ENCODE measurements at regions not wholly inside any gene's neighbourhood (a gene's known extent, or its start where the extent isn't known, plus 50 kb on each side); places are given as distances from the start of the nearest gene placed in this dataset.
"Not testable (repeated sequence)": the region's sequence is repeated elsewhere in the genome, so short reads cannot be mapped to it uniquely, and the experiment has no call there.

GRCh38 chr3:31193429-31193828 is 299.0 kb upstream of the GADL1 start:
- intact Hi-C loops (cut with micrococcal nuclease): no loop called here
- ATAC-seq: no peak
- DNase-seq: no peak

- intact Hi-C loops (cut with micrococcal nuclease): no loop called here
- no peak for ATAC-seq
- no peak for DNase-seq
Observed at GRCh38 chr3:31193871-31194270, 299.4 kb upstream of the GADL1 start.

GRCh38 chr3:31196261-31196660 is 301.8 kb upstream of the GADL1 start:
- DNase-seq: no peak
- intact Hi-C loops (cut with micrococcal nuclease): no loop called here
- ATAC-seq: no peak

- intact Hi-C loops (cut with micrococcal nuclease): no loop called here
Observed at GRCh38 chr3:31196881-31197364, 302.5 kb upstream of the GADL1 start.

GRCh38 chr3:31197941-31198340 is 303.5 kb upstream of the GADL1 start:
- ATAC-seq (peak; percentile 71), DNase-seq (no peak)
- intact Hi-C loops (cut with micrococcal nuclease): no loop called here

More at GRCh38 chr3:31196881-31197364, 302.5 kb upstream of the GADL1 start:
- ATAC-seq: peak; percentile 84
- DNase-seq: peak; percentile 54

GRCh38 chr3:31198890-31199289 is 304.4 kb upstream of the GADL1 start:
- intact Hi-C loops (cut with micrococcal nuclease): no loop called here
- DNase-seq: no peak
- ATAC-seq: no peak

GRCh38 chr3:31203960-31204795 is 309.7 kb upstream of the GADL1 start:
- DNase-seq: no peak
- ATAC-seq: no peak
- intact Hi-C loops (cut with micrococcal nuclease): no loop called here

- ATAC-seq; intact Hi-C loops (cut with micrococcal nuclease); DNase-seq: not testable (repeated sequence)
Observed at GRCh38 chr3:31204796-31205056, 310.3 kb upstream of the GADL1 start.

- intact Hi-C loops (cut with micrococcal nuclease): no loop called here
- no peak for DNase-seq
- no peak for ATAC-seq
Observed at GRCh38 chr3:31210068-31210645, 315.7 kb upstream of the GADL1 start.

GRCh38 chr3:31213869-31214486 is 318.7 kb upstream of the STT3B start:
- DNase-seq: no peak
- ATAC-seq: no peak
- intact Hi-C loops (cut with micrococcal nuclease): no loop called here

- DNase-seq: no peak
- ATAC-seq: no peak
- intact Hi-C loops (cut with micrococcal nuclease): no loop called here
Observed at GRCh38 chr3:31218082-31218481, 314.6 kb upstream of the STT3B start.

GRCh38 chr3:31219131-31219843 is 313.4 kb upstream of the STT3B start:
- intact Hi-C loops (cut with micrococcal nuclease): no loop called here
- no peak for DNase-seq
- ATAC-seq: no peak

GRCh38 chr3:31220431-31220830 is 312.3 kb upstream of the STT3B start:
- ATAC-seq (no peak), DNase-seq (no peak)
- intact Hi-C loops (cut with micrococcal nuclease): no loop called here

- intact Hi-C loops (cut with micrococcal nuclease): no loop called here
- DNase-seq (no peak), ATAC-seq (no peak)
Observed at GRCh38 chr3:31223278-31223677, 309.4 kb upstream of the STT3B start.

- no peak for DNase-seq
Observed at GRCh38 chr3:31224936-31225335, 307.8 kb upstream of the STT3B start.

GRCh38 chr3:31225923-31226322 is 306.8 kb upstream of the STT3B start:
- no peak for DNase-seq
- intact Hi-C loops (cut with micrococcal nuclease): no loop called here
- ATAC-seq: no peak

More at GRCh38 chr3:31224936-31225335, 307.8 kb upstream of the STT3B start:
- no peak for ATAC-seq
- intact Hi-C loops (cut with micrococcal nuclease): no loop called here

- DNase-seq (no peak), ATAC-seq (no peak)
- intact Hi-C loops (cut with micrococcal nuclease): no loop called here
Observed at GRCh38 chr3:31226346-31226745, 306.4 kb upstream of the STT3B start.

- ATAC-seq (no peak), DNase-seq (no peak)
- intact Hi-C loops (cut with micrococcal nuclease): no loop called here
Observed at GRCh38 chr3:31227131-31227562, 305.6 kb upstream of the STT3B start.

GRCh38 chr3:31230425-31231223 is 302.1 kb upstream of the STT3B start:
- DNase-seq: no peak
- no peak for ATAC-seq
- intact Hi-C loops (cut with micrococcal nuclease): no loop called here
